PC-3 (cell line): ENCODE measurements at regions not wholly inside any gene's neighbourhood (a gene's known extent, or its start where the extent isn't known, plus 50 kb on each side); places are given as distances from the start of the nearest gene placed in this dataset.

Experiments used
- ATAC-seq: fragments of 200-7000 bp; cut with Tn5 transposase; 2 replicates; pipeline ENCODE4 v1.9.1; 2020; ENCODE audit warnings: mild to moderate bottlenecking, moderate library complexity
- BruUV-seq: library from RNA; stranded (reverse); fragments of 400-500 nt; replicated peaks from 2 replicates; lab custom pipeline; 2021; lab: Mats Ljungman, UMichigan
- CTCF ChIA-PET: fragments of 300-600 bp; sonication (Branson Sonifier 250); formaldehyde crosslinking; loops from one replicate; lab custom pipeline; 2022; ENCODE audit warnings: antibody characterized with exemption; lab: Charles Lee
- POLR2A ChIA-PET: fragments of 300-600 bp; sonication (Branson Sonifier 250); formaldehyde crosslinking; loops from one replicate; lab custom pipeline; 2022; ENCODE audit warnings: antibody characterized with exemption; ENCODE audit not compliant: unreplicated experiment; lab: Charles Lee
- DNase-seq: peaks from one replicate; pipeline ENCODE4 v3.0.0-alpha.2; 2015
- H2AFZ ChIP-seq: fragments of 300-600 bp; sonication (generic); 2 replicates; pipeline ENCODE4 v1.6.0; 2016; ENCODE audit warnings: antibody characterized with exemption, low read length
- H3F3A ChIP-seq: fragments of 300-600 bp; sonication (generic); one replicate; pipeline ENCODE4 v1.6.0; 2017; ENCODE audit warnings: antibody characterized with exemption, low read length, control low read depth, mild to moderate bottlenecking; ENCODE audit not compliant: unreplicated experiment
- H3K27ac ChIP-seq: fragments of 300-600 bp; sonication (generic); 2 replicates; pipeline ENCODE4 v1.5.1; 2016; ENCODE audit warnings: mild to moderate bottlenecking, low read length
- H3K27me3 ChIP-seq: fragments of 300-600 bp; sonication (generic); 2 replicates; pipeline ENCODE4 v1.6.1; 2016; ENCODE audit warnings: low read length, mixed read lengths
- H3K36me3 ChIP-seq: fragments of 300-600 bp; sonication (generic); 2 replicates; pipeline ENCODE4 v1.6.1; 2016; ENCODE audit warnings: low read depth, mixed run types, low read length, mixed read lengths
- H3K4me1 ChIP-seq: fragments of 300-600 bp; sonication (generic); 2 replicates; pipeline ENCODE4 v1.5.1; 2016; ENCODE audit warnings: low read length; ENCODE audit not compliant: insufficient read depth
- H3K4me2 ChIP-seq: fragments of 300-600 bp; sonication (generic); 2 replicates; pipeline ENCODE4 v1.6.0; 2016; ENCODE audit warnings: low read length
- H3K4me3 ChIP-seq: fragments of 300-600 bp; sonication (generic); 2 replicates; pipeline ENCODE4 v1.5.1; 2016; ENCODE audit warnings: mild to moderate bottlenecking, low read length, mixed read lengths
- H3K79me2 ChIP-seq: fragments of 300-600 bp; sonication (generic); 2 replicates; pipeline ENCODE4 v1.6.1; 2017; ENCODE audit warnings: low read length, mixed read lengths
- H3K9ac ChIP-seq: fragments of 300-600 bp; sonication (generic); 2 replicates; pipeline ENCODE4 v1.6.0; 2016; ENCODE audit warnings: mild to moderate bottlenecking, low read length
- H3K9me2 ChIP-seq: fragments of 300-600 bp; sonication (generic); replicated peaks from 2 replicates; pipeline ENCODE4 v1.6.1; 2016; ENCODE audit warnings: mixed run types, low read length, mixed read lengths
- H3K9me3 ChIP-seq: fragments of 300-600 bp; sonication (generic); 2 replicates; pipeline ENCODE4 v1.6.1; 2016; ENCODE audit warnings: low read length, mixed read lengths
- H4K20me1 ChIP-seq: fragments of 300-600 bp; sonication (generic); 2 replicates; pipeline ENCODE4 v1.6.1; 2016; ENCODE audit warnings: low read length, mixed read lengths
- CTCF ChIP-seq: fragments of 300-600 bp; sonication (generic); conservative IDR thresholded peaks from 2 replicates; pipeline ENCODE4 v1.5.1; 2017; ENCODE audit warnings: antibody characterized with exemption, low read depth, mild to moderate bottlenecking, low read length
- EZH2 ChIP-seq: fragments of 300-600 bp; sonication (generic); IDR thresholded peaks from one replicate; pipeline ENCODE4 v1.6.1; 2017; ENCODE audit warnings: antibody characterized with exemption, mild to moderate bottlenecking, low read length; ENCODE audit not compliant: unreplicated experiment
- EZH2phosphoT487 ChIP-seq: fragments of 300-600 bp; sonication (generic); IDR thresholded peaks from 2 replicates; pipeline ENCODE4 v1.6.1; 2018; ENCODE audit warnings: mild to moderate bottlenecking, antibody characterized with exemption, low read length, borderline replicate concordance
- intact Hi-C: fragments of 100-400 bp; cut with micrococcal nuclease; formaldehyde crosslinking; loops from 2 replicates; pipeline ENCODE4 v1.9.0; 2023

- ChIA-PET CTCF (no interaction called here), POLR2A (no interaction called here)
- Histone ChIP-seq H3K36me3 (no peaks in the 10 kb centered on the region), H3K27me3 (no peaks in the 10 kb centered on the region), H3K9me2 (no peaks in the 10 kb centered on the region), H4K20me1 (no peaks in the 10 kb centered on the region), H3K4me2 (no peak overlapping the region), H3K9ac (peak overlapping the region; percentile 35; the same call in 1 of the 2 replicates), H3F3A (no peaks in the 10 kb centered on the region), H2AFZ (peak overlapping the region; percentile 19; the same call in 1 of the 2 replicates), H3K79me2 (no peaks in the 10 kb centered on the region), H3K9me3 (no peaks in the 10 kb centered on the region), H3K27ac (peak overlapping the region; percentile 47), H3K4me3 (no peak overlapping the region), H3K4me1 (peaks cover 14% of the 10 kb centered on the region)
- DNase-seq (peak; percentile 70), ATAC-seq (peak; percentile 65)
- TF ChIP-seq CTCF (no peak), EZH2 (no peak), EZH2phosphoT487 (no peak)
- no TSS peak for BruUV-seq
- intact Hi-C loops, result no loop called here
Observed at GRCh38 chr2:226002438-226002837, 602.9 kb downstream of the NYAP2 start.

- ChIA-PET CTCF (no interaction called here), POLR2A (no interaction called here)
- no peaks in the 10 kb centered on the region for H3K9me3 ChIP-seq
- intact Hi-C loops, result no loop called here
- H3K27ac ChIP-seq, result peak overlapping the region; percentile 47
- BruUV-seq, result no TSS peak
- TF ChIP-seq CTCF (no peak), EZH2phosphoT487 (no peak), EZH2 (no peak)
- H3K4me3 ChIP-seq, result no peak overlapping the region
- H2AFZ ChIP-seq, result no peak overlapping the region
- ATAC-seq, result peak; percentile 54; the same call in 1 of the 2 replicates
- H3K27me3 ChIP-seq, result no peaks in the 10 kb centered on the region
- peak overlapping the region; percentile 35; the same call in 1 of the 2 replicates for H3K9ac ChIP-seq
- peak; percentile 26 for DNase-seq
- no peaks in the 10 kb centered on the region for H3K9me2 ChIP-seq
- H3K4me1 ChIP-seq, result peaks cover 14% of the 10 kb centered on the region
- no peak overlapping the region for H3K4me2 ChIP-seq
- no peaks in the 10 kb centered on the region for H3K36me3 ChIP-seq
- H4K20me1 ChIP-seq, result no peaks in the 10 kb centered on the region
- no peaks in the 10 kb centered on the region for H3K79me2 ChIP-seq
- H3F3A ChIP-seq, result no peaks in the 10 kb centered on the region
Observed at GRCh38 chr2:226001716-226002115, 602.2 kb downstream of the NYAP2 start.

GRCh38 chr2:225999692-226000091, 600.2 kb downstream of the NYAP2 start:
- no TSS peak for BruUV-seq
- ChIA-PET POLR2A (no interaction called here), CTCF (no interaction called here)
- Histone ChIP-seq H3K9me2 (no peaks in the 10 kb centered on the region), H3K4me2 (no peak overlapping the region), H3K36me3 (no peaks in the 10 kb centered on the region), H3K4me3 (no peak overlapping the region), H2AFZ (no peak overlapping the region), H3K9ac (no peak overlapping the region), H3F3A (no peaks in the 10 kb centered on the region), H4K20me1 (no peaks in the 10 kb centered on the region), H3K27ac (no peak overlapping the region), H3K79me2 (no peaks in the 10 kb centered on the region), H3K9me3 (no peaks in the 10 kb centered on the region), H3K4me1 (peaks cover 14% of the 10 kb centered on the region), H3K27me3 (no peaks in the 10 kb centered on the region)
- no peak for ATAC-seq
- DNase-seq, result no peak
- TF ChIP-seq EZH2 (no peak), CTCF (no peak), EZH2phosphoT487 (no peak)
- intact Hi-C loops, result no loop called here
